NCI-H128 (cell line): ENCODE measurements at regions not wholly inside any gene's neighbourhood (a gene's known extent, or its start where the extent isn't known, plus 50 kb on each side); places are given as distances from the start of the nearest gene placed in this dataset.
"Not testable (repeated sequence)": the region's sequence is repeated elsewhere in the genome, so short reads cannot be mapped to it uniquely, and the experiment has no call there.

Source experiments
- DNase-seq: peaks from one replicate; lab custom pipeline; 2025; ENCODE audit not compliant: unreplicated experiment; lab: John Stamatoyannopoulos, UW

DNA sequence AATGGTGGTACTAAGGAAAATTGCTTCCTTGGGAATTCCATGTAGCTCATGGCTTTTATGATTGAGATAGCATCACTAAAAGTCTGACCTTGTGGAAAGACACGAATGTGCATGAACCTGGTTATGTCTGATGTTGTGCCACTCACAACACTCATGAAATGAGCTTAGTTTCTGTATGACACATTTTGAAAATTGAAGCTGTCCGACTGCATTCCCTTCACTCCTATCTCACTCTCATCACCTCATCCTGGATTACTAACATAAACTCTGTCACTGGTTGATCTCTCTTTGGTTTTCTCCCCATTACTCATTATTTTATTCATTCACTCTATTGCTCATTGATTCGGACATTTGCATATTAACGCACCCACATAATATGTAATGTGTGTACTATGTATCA lies 190.0 kb upstream of the VWC2 start:
- no peak for DNase-seq

DNA sequence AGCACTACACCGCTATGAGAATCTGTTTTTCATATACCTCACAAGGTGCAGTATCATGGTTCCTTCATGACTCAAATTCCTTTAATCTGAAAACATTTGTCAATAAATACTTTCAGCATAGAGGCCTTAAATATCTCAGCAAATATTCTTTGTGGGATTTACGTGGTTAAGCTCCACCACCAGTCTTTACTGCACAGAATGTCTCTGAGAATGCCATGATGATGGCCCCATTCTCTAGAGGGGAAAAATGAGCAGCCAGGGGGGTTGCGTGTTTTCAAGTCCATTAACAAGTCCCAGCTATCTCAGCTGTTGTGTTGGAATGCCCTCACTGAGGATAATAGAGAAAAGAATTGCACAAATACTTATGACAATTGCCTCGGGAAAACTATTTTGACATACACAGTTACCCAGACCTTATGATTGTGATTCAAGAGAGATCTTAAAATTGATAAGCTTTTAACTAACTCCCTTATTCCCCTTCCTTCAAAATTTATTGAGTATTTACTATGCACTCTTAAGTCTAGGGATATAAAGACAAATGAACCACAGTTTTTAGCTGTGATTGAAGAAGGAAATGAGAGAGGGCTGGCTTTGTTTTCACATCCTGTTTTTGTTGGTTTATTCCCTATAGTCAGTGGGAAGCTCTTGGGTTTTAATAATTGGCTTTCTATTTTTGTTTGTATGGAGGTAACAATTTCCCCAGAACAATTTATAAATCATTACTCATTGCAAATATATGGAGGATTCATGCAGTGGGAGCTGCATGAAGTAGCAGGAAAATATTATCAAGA lies 176.5 kb upstream of the VWC2 start:
- no peak for DNase-seq

DNA sequence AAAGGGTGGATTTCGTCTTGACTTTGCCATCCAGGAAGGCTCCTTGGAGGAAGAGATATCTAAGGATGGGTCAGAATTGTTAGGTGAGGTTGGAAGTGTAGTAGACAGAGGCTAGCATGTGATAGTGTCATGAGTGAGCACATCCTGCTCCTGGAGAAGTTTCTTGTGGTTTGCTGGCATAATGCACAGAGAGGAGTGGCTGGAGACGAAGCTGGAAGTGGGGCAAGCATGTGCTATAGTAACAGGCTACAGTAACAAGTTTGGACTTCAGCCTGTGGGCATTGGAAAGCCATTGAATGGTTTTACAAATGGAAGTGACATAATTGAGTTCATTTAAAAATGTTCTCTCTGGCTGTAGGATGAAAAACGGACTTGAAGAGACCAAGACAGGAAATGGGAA lies 175.6 kb upstream of the VWC2 start:
- no peak for DNase-seq

DNA sequence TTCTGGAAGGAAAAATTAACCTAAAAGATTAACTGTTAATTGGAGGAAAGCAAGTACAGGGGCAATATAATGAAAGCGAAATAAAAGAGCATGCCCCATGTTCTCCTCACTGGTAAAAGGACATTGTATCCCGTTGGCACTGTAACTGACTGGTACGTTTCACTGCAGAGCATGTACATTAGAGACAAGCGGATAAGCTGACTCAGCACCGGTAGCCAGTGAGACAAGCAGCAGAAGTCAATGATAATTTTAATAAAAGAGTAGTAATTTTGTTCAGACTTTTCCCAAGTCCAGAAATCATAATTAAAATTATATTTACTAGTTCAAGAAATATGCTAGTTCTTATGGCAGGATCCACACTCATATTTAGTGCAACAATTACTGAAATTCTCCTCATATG lies 161.5 kb upstream of the VWC2 start:
- DNase-seq, result no peak

DNA sequence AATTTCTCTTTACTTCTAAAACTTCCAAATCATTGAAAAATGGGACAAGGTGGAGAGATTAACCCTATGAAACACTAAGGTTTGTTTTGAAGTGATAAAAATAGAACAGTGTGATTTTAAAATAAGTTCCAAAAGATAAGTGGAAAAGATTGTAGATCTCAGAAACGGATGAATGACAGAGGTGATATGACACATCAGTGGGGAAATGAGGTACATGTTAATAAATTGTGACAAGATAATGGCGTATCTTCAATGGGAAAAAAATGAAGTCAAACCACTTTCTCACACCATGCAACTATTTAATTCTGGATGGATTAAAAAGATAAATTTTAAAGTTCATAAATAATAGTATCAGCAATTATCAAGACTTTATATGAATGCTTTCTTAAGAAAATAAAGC lies 159.7 kb upstream of the VWC2 start:
- DNase-seq, result no peak

DNA sequence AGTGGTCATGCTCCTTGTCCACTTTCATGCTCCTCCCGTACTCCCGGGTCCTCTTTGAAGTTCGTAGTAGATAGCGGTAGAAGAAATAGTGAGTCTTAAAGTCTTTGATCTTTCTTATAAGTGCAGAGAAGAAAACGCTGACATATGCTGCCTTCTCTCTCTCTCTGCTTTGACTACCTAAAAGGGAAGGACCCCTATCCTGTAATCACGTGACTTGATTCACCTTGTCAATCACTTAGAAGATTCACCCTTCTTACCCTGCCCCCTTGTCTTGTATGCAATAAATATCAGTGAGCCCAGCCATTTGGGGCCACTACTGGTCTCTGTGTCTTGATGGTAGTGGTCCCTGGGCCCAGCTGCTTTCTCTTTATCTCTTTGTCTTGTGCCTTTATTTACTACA lies 158.5 kb upstream of the VWC2 start:
- DNase-seq, result not testable (repeated sequence)

DNA sequence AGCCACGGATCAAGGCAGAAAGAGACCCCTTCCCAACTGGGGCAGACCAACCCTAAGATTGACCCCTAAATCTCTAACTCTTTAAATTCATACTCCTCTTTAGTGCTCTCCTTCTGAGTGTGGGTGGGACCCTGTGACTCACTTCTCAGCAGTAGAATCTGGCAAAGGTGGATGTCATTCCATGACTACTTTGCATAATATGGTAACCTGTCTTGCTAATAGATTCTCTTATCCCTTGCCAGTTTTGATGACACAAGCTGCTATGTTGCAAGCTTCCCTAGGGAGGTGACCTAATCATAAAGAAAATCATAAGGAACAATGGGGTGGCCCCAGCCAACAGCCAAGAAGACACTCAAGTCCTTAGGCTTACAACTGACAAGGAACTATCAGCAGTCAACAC lies 155.4 kb upstream of the VWC2 start:
- no peak for DNase-seq

DNA sequence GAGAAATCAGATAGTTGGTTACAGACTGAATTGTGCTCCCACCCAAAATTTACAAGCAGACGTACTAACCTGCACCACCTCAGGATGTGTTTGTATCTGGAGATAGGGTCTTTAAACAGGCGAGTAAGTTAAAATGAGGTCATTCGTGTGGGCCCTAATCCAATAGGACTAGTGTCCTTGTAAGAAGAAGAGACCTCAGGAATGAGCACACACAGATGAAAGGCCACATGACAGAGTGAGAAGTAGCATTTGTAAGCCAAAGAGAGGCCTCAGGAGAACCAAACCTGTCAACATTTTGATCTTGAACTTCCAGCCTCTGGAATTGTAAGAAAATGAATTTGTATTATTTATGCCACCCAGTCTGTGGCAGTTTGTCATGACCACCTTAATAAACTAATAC lies 149.5 kb upstream of the VWC2 start:
- DNase-seq, result no peak

DNA sequence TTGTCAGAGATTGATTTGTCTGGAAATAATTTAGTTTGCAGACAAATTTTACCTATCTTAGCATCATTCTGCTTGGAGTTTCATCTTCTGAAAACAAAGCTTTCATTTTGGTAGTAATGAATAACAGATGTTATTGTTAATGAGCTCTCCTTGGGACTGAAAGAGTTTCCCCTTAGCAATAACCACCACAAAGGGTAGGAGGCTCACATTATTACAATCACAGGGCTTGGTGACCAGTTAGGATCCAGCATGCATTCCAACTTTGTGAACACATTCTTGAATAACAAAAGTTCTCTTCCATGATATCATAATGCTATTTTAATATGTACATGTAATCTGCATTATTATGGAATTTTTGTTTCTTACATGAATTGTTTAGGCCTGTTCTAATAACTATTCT lies 148.8 kb upstream of the VWC2 start:
- no peak for DNase-seq

DNA sequence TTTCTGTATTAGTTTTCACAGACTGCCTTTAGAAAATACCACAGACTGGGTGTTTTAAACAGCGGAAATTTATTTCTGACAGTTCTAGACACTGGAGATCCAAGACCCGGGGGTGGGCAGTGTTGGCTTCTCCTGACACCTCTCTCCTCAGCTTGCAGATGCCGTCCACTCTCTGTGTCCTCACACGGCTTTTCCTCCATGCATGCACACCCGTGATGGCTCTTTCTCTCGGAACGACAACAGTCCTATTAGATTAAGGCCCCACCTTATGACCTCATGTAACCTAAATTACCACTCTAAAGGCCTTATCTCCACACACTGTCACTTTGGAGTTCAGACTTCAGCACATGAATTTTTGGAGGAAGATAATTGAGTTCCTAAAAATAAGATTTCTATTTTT lies 142.9 kb upstream of the VWC2 start:
- DNase-seq, result no peak

DNA sequence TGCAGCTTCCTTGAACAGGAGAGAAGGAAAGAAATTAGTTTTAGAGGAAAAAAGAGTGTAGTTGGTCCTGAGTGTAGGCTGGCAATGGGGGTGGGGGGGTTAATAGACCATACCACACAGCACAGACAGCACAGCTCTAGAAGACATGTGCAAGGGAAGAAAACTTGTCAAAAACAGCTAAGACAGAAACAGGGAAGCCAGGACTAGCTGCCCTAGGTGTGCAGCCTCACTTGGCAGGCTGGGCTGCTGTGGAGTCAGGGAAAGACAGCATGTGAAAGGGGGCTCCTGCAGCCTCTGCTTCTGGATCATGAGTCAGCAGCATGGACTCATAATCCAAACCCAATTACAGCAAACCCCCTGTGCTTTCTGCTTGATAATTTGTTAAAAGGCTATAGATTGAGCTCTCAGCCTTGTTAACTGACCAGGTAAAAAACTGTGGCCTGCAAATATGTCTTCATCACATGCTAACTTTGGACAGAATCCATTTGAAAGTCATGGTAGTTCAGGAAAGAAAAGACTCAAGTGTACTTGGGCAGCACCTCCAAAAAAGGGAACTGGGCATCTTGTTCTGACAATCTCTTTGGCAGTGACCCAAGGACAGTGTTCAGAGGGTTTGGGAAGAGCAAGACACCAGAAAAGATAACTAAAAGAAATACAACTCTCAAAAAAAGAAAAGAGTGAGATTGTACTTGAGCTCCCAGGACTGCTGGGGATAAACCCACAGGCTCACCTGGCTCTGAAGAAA lies 142.2 kb upstream of the VWC2 start:
- DNase-seq, result no peak

DNA sequence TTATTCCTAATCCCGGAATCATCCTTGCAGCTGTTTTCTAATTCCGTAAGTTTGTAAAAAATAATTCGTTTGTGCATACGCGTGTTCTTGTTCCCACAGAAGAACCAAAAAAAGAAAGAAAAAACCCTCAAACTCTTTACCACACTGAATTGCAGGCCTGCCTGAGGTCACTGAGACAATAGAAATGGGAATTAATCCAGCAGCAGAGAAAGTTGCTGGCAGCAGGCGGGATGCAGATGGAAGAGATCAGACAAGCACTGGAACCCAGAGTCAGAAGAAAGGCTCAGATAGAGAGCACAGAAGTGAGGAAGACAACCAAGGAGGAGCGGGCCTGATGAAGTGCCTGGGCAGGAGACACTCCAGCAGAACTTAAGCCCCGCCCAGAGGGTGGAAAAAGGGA lies 141.5 kb upstream of the VWC2 start:
- DNase-seq, result no peak

DNA sequence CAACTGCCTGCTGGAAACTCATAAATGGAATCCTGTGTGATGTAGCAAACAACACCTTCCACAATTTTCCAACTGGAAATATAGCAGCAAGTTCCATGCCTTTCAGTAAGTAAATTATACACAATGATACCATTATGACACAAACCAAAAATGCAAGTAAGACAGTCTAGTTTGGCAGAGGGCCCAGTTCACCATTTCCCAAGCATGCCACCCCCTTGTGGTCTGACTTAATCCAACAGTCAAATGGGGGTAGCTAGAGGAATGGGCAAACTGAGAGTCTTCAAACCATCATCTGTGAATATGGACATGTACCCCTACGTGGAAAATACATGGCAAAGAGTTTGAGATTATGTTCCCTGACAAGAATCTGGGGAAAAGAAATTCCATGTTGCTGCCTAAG lies 137.6 kb upstream of the VWC2 start:
- no peak for DNase-seq

DNA sequence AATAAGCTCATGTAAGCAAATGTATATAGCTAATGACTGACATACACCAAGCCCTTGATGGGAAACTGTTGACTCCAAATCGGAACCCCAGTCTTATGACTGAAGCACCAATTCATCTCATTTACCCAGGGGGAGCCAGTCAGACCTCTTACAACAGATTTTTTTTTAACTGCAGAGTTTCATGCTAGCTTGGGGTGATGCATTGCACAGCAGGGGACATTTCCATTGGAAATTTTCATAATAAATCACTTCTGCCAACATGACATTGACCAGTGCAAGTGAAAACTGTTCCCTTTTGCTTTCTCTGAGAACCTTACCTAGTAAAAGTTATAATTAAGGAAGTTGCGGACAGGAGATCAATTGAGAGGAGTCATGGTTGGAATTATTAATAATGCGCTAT lies 137.0 kb upstream of the VWC2 start:
- no peak for DNase-seq

DNA sequence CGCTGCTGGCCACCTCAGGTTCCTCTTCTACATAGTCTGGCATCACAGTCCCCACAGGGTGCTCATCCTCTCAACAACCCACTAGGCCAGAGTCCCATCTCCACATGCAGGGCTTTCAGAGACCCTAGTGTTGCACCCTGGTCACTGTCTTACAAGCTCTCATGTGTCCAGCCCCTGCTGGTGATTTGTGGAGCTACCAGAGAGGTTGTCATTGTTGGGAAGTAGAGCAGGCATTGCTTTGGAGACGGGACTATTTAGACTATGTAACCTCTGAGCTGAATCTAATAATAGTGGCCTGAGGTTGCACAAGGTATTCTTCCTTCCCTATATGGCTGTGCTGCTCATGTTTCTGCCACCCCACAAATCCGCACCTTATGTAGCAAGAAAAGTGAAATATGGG lies 135.3 kb upstream of the VWC2 start:
- DNase-seq, result no peak

DNA sequence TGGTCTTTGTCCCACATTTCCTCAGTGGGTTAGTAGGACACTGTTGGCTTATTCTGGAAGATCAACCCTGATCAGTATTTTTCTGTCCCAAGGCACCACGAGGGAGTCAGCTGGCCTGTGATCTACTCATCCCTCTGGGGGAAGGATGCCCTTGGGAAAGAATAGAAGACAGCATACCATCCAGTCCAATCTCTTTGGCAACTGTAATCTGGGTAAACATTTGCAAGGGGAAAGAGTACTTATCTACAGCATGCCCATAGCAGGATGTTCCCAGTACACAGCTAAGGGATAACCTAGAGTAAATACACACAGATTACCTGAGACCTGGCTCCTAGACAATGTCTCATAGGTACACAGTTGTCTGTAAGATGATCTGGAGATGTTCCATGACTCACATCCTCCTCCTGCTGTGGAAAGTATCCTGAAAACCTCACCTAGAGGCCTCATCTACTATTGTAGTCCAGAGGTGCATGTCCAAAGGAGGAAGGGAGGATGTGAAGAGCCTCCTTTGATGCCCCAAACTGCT lies 134.3 kb upstream of the VWC2 start:
- no peak for DNase-seq

DNA sequence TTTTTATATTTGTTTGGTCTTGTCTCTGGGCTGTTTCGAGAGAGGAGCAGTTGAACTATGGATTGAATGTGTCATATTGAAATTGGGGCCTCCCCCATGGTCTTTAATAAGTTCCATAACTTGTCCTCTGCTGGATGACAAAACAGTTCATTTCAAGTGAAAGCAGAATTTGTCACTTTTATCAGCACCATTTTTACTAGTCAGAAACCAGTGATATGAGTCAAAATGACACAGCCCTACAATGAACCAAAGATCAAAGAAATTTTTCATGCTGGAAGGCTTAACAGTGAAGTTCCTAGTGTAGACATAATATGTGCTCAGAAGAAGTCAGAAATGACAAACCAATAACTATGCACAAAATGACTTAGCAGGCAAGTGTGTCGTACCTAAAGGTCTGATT lies 133.6 kb upstream of the VWC2 start:
- DNase-seq, result no peak

DNA sequence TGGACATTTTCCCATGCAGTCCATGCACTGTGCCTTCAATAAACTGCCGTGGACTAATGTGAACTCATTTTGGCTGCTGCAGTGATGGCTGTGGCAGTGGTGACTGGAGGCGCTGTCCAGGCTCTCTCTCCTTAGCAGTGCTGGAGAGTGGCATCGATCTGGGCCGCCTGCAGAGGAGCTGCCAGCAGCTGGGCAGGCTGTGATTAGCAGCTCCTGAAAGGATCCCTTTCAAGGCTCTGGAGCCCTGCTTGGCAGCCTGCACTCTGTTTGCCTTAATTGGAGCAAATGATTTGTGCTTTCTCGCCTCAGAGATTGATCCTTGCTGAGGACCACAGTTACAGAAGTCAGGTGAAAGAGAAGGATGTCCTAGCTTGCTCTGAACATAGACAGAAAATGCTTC lies 130.1 kb upstream of the VWC2 start:
- no peak for DNase-seq

DNA sequence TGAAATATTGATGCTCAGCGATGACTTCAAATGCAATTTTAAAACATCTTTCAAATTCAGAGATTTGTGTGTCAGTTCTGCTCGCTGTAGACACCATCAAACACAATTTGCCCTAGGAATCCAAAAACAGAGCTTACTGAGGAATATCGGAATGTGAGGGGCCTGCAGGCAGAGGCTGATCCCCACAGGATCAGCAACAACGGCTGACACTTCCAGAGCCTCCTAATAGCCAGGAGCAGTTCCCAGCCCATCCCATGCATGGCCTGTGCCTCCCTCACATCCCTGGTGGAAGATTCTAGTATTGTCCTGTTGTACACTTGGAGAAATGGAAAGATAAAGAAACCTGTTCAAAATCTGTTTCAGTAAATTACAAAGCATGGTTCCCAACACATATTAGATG lies 129.7 kb upstream of the VWC2 start:
- no peak for DNase-seq

DNA sequence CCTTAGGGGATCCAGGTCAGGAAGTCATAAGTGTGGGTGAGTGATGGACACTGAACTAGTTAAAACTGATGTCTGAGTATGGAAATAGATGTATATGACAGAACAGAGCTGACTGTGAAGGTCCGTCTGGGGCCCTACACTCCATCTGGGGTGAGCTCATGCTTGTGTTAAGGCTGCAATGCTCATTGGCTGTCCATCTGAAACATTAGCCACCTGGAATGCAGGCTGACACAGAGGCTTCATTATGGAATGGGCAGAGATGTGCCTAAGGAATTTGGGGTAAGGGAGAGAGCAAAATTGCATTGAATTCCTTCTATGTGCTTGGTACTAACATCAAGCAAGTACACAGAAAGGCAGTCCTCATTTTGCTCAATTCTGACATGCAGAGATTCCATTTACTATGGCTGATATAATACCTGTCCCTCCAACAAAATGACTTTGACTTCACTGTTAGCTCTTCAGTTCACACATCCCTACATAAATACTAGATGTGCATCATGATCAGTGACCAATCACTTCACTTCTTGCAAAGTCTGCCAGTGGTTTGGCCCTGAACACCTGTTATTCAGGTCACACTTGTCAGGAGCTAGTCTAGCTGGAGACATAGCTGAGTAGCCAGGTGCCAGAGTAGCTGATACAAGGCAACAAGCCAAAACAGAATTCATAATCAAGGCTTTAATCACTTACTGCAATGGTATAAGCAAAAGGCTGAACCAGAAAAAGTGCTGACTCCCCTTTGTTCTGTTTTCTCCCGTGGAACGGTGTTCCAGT lies 128.9 kb upstream of the VWC2 start:
- no peak for DNase-seq

DNA sequence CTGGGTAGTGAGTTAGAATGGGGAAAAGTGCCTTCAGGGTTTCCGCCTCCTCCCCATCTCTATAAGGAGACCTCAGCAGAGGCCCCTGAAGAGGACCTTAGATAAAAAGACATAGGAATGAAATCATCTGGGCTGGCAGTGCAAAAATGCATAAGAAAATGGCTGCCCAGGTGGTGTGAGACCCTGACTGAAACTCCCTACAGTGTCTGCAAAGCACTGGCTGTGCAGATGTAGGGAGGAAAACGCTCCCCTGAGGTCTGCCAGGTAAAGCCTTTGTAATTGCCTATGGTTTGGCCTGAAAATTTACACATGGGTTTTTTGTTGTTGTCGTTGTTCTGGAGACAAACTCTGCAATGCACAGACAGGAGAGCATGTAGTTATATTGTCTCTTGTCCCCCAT lies 128.1 kb upstream of the VWC2 start:
- DNase-seq, result no peak
